Endothelial cell of umbilical vein (primary cell): ENCODE measurements at regions not wholly inside any gene's neighbourhood (a gene's known extent, or its start where the extent isn't known, plus 50 kb on each side); places are given as distances from the start of the nearest gene placed in this dataset.

Experiments
- BruUV-seq: library from RNA; stranded (reverse); fragments of 400-500 nt; replicated peaks from 2 replicates; lab custom pipeline; 2021; lab: Mats Ljungman, UMichigan
- CTCF ChIA-PET: fragments of 300-600, 350-600 bp; sonication (Branson Sonifier 250); formaldehyde crosslinking; loops from one replicate; lab custom pipeline; 2021; ENCODE audit warnings: antibody characterized with exemption, inconsistent platforms; lab: Charles Lee
- POLR2A ChIA-PET: fragments of 300-600, 350-600 bp; sonication (Branson Sonifier 250); formaldehyde crosslinking; loops from one replicate; lab custom pipeline; 2021; ENCODE audit warnings: antibody characterized with exemption, inconsistent platforms; lab: Charles Lee
- DNase-seq: peaks from one replicate; pipeline ENCODE4 v3.0.0-alpha.2; 2011; ENCODE audit warnings: low read depth, low spot score
- FAIRE-seq: peaks from 2 replicates; lab custom pipeline; 2011; peaks lifted over from hg19 to GRCh38; lab: Jason Lieb, UNC
- H2AFZ ChIP-seq: 2 replicates; pipeline ENCODE4 v1.6.0; 2012; ENCODE audit warnings: low read depth, low read length, control low read depth, inconsistent platforms
- H3K27ac ChIP-seq: 2 replicates; pipeline ENCODE4 v1.5.1; 2011; ENCODE audit warnings: low read depth, mild to moderate bottlenecking, control low read depth, low read length, moderate library complexity; ENCODE audit not compliant: insufficient read depth
- H3K27me3 ChIP-seq, 2 experiments: 2 replicates each; pipeline versions ENCODE4 v1.6.0 to v1.6.1; 2011; ENCODE audit warnings: low read length in 2 of 2, mixed read lengths in 1 of 2; ENCODE audit not compliant: control insufficient read depth in 2 of 2, insufficient read depth in 2 of 2
- H3K36me3 ChIP-seq, 2 experiments: 2 replicates in 1 of 2; 3 replicates in 1 of 2; pipeline ENCODE4 v1.5.1; 2011; ENCODE audit warnings: low read length in 2 of 2, mild to moderate bottlenecking in 1 of 2, moderate library complexity in 1 of 2; ENCODE audit not compliant: control insufficient read depth in 2 of 2, insufficient read depth in 2 of 2; ENCODE audit errors: extremely low read depth in 1 of 2
- H3K4me1 ChIP-seq: 3 replicates; pipeline ENCODE4 v1.5.1; 2011; ENCODE audit warnings: mild to moderate bottlenecking, low read length; ENCODE audit not compliant: control insufficient read depth, insufficient read depth; ENCODE audit errors: extremely low read depth
- H3K4me2 ChIP-seq: 2 replicates; pipeline ENCODE4 v1.6.1; 2011; ENCODE audit warnings: low read length, control low read depth, mixed read lengths; ENCODE audit not compliant: insufficient read depth
- H3K4me3 ChIP-seq, 3 experiments: fragments of 200-600 bp in 1 of 3; sonication (generic), shearing (Covaris generic) in 1 of 3; replicated peaks in 1 of 3; 2 replicates each; pipeline ENCODE4 v1.5.1; 2011 to 2016; ENCODE audit warnings: control low read depth in 3 of 3, low read length in 3 of 3, mild to moderate bottlenecking in 2 of 3, inconsistent platforms in 1 of 3, low read depth in 1 of 3, moderate library complexity in 1 of 3; ENCODE audit not compliant: insufficient read depth in 1 of 3
- H3K79me2 ChIP-seq: 2 replicates; pipeline ENCODE4 v1.6.0; 2012; ENCODE audit warnings: low read length, inconsistent platforms; ENCODE audit not compliant: control insufficient read depth, insufficient read depth
- H3K9ac ChIP-seq: replicated peaks from 2 replicates; pipeline ENCODE3; 2011; ENCODE audit warnings: low read length, control low read depth; ENCODE audit not compliant: insufficient read depth; ENCODE audit errors: extremely low read depth
- H3K9me1 ChIP-seq: replicated peaks from 3 replicates; pipeline ENCODE4 v1.6.0; 2011; ENCODE audit warnings: mild to moderate bottlenecking, low read length; ENCODE audit not compliant: control insufficient read depth, insufficient read depth; ENCODE audit errors: extremely low read depth
- H3K9me3 ChIP-seq: replicated peaks from 2 replicates; pipeline ENCODE4 v1.5.1; 2012; ENCODE audit warnings: low read length, inconsistent platforms; ENCODE audit not compliant: control insufficient read depth, insufficient read depth
- H4K20me1 ChIP-seq: replicated peaks from 2 replicates; pipeline ENCODE3; 2011; ENCODE audit warnings: mild to moderate bottlenecking, low read length; ENCODE audit not compliant: control insufficient read depth, insufficient read depth; ENCODE audit errors: extremely low read depth
- CTCF ChIP-seq, 2 donors: IDR thresholded peaks; 1 replicate in 1 of 2; 2 replicates in 1 of 2; pipeline ENCODE4 v1.5.1; 2011; ENCODE audit warnings: low read length in 2 of 2, mild to moderate bottlenecking in 2 of 2, moderate library complexity in 2 of 2, control low read depth in 1 of 2, inconsistent platforms in 1 of 2, low read depth in 1 of 2; ENCODE audit not compliant: insufficient read depth in 1 of 2; ENCODE audit errors: extremely low read depth in 1 of 2
- EZH2 ChIP-seq: IDR thresholded peaks from 2 replicates; pipeline ENCODE4 v1.6.1; 2012; ENCODE audit warnings: borderline replicate concordance, low read depth, mild to moderate bottlenecking, moderate library complexity, low read length, inconsistent platforms; ENCODE audit not compliant: severe bottlenecking
- FOS ChIP-seq: IDR thresholded peaks from 2 replicates; pipeline ENCODE4 v1.6.1; 2011; ENCODE audit warnings: mild to moderate bottlenecking, low read length, moderate library complexity, borderline replicate concordance; ENCODE audit not compliant: insufficient read depth
- GATA2 ChIP-seq: IDR thresholded peaks from 2 replicates; pipeline ENCODE4 v1.7.0; 2011; ENCODE audit warnings: low read depth, mild to moderate bottlenecking, moderate library complexity, mixed read lengths, low read length; ENCODE audit not compliant: insufficient read length, insufficient read depth
- JUN ChIP-seq: IDR thresholded peaks from 2 replicates; pipeline ENCODE4 v1.6.1; 2011; ENCODE audit warnings: borderline replicate concordance, low read depth; ENCODE audit not compliant: insufficient read length, insufficient read depth
- MYC ChIP-seq: IDR thresholded peaks from one replicate; pipeline ENCODE4 v1.6.1; 2011; ENCODE audit warnings: mild to moderate bottlenecking, low read depth, low read length
- POLR2A ChIP-seq: IDR thresholded peaks from 2 replicates; pipeline ENCODE4 v1.6.1; 2012; ENCODE audit warnings: low read depth, mild to moderate bottlenecking, control low read depth, low read length
- POLR2AphosphoS5 ChIP-seq: IDR thresholded peaks from 2 replicates; pipeline ENCODE4 v1.6.1; 2012; ENCODE audit warnings: low read depth, mild to moderate bottlenecking, control low read depth, low read length, moderate library complexity; ENCODE audit not compliant: insufficient read depth
- dilution Hi-C: fragments of 300-500 bp; cut with MboI; formaldehyde crosslinking; loops from one replicate; pipeline ENCODE4 v1.15.0; 2019; ENCODE audit warnings: low sequenced_read_pairs; ENCODE audit not compliant: extremely low pct_ligation_motif_present
- intact Hi-C: fragments of 100-400 bp; cut with micrococcal nuclease; formaldehyde crosslinking; loops from one replicate; pipeline ENCODE4 v1.10.0; 2022
- TF ChIP-seq, protein P1 (sequence below): IDR thresholded peaks from 2 replicates; pipeline ENCODE4 v1.6.1; 2011; ENCODE audit not compliant: insufficient read depth, insufficient read length

DNA sequence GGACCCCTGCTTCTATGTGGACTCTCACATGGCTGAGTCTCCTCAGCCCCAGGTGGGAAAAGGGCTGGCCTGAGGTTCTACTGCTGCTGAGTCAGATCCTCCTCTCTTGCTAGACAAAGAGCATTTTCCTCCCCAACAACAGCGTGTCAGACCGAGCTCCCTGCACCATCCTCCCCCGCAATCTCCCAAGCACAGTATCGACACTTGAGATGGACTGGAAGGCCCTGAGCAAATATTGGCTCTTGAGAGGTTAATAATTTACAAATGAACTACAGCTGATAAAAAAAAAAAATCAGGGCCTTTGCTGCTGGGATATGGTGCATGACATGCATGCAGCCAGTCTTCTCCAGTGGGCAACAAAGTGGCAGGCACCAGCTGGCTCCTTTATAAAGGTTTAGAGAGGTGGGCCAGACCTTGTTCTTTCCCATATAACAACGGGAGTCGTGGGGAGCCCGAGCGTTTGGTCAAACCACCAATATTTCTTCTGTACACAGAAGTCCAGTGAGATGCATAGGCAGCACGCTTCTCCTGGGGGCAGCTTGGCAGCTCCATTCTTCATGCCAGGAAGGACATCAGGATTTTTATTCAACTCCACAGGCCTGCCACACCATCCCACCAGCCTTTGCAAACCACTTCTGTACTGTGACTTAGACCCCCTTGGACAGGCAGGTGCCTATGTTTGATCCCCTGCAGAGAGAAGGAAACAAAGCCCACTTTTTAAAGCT is 55.4 kb upstream of the CAMK1G start:
- Histone ChIP-seq H3K4me1 (no peaks in the 10 kb centered on the region), H3K27me3 (peaks cover 0 to 2% of the 10 kb centered on the region in 2 experiments), H3K4me3 (no peak overlapping the region), H3K9me1 (no peaks in the 10 kb centered on the region), H3K36me3 (no peaks in the 10 kb centered on the region), H3K79me2 (no peaks in the 10 kb centered on the region), H3K9me3 (no peaks in the 10 kb centered on the region), H4K20me1 (no peaks in the 10 kb centered on the region), H2AFZ (no peak overlapping the region), H3K9ac (no peak overlapping the region), H3K4me2 (no peak overlapping the region), H3K27ac (no peak overlapping the region)
- intact Hi-C loops (no loop called here), dilution Hi-C loops (no loop called here)
- FAIRE-seq (no peak), DNase-seq (no peak)
- no TSS peak for BruUV-seq
- ChIA-PET CTCF (interaction anchor here (1.4 kb wide), 1 partner anchor 34 kb away, joined by 3 read pairs; no protein-coding TSS in a partner anchor), POLR2A (no interaction called here)
- no peak for TF ChIP-seq MYC
- TF ChIP-seq, protein P1, sequence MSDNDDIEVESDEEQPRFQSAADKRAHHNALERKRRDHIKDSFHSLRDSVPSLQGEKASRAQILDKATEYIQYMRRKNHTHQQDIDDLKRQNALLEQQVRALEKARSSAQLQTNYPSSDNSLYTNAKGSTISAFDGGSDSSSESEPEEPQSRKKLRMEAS = no peak
- TF ChIP-seq CTCF (IDR thresholded peaks at IDR 0.05; ENCODE audit: extremely low read depth in 1 of 2, insufficient read depth in 1 of 2, low read depth in 1 of 2, low read length in 2 of 2) = no peak
- TF ChIP-seq JUN = no peak
- no peak for TF ChIP-seq FOS
- TF ChIP-seq EZH2 = no peak
- TF ChIP-seq GATA2 = no peak
- no peak for TF ChIP-seq POLR2A
- no peak for TF ChIP-seq POLR2AphosphoS5
